Activated T-helper 1 cell treated with anti-CD3 and anti-CD28 coated beads, Interleukin-12 subunit alpha, Interleukin-12 subunit beta, Interleukin-2, Interleukin-4 antibody, amounts not matched to agents 30 ng/mL and 10 ng/mL and 1 ng/mL, durations not matched to agents 14 hours and 24 hours and 36 hours (primary cell): ENCODE measurements at regions not wholly inside any gene's neighbourhood (a gene's known extent, or its start where the extent isn't known, plus 50 kb on each side); places are given as distances from the start of the nearest gene placed in this dataset.
"Not testable (repeated sequence)": the region's sequence is repeated elsewhere in the genome, so short reads cannot be mapped to it uniquely, and the experiment has no call there.

Experiments
- DNase-seq: peaks from one replicate; pipeline ENCODE4 v3.0.0; 2021; ENCODE audit warnings: low spot score
- H3K27ac Mint-ChIP-seq: one replicate; pipeline ENCODE4 v1.8.0; 2021; ENCODE audit warnings: mild to moderate bottlenecking, mixed read lengths
- H3K27me3 Mint-ChIP-seq: one replicate; pipeline ENCODE4 v1.8.0; 2022; ENCODE audit warnings: mild to moderate bottlenecking, moderate library complexity, mixed read lengths; ENCODE audit not compliant: insufficient read depth
- H3K36me3 Mint-ChIP-seq: one replicate; pipeline ENCODE4 v1.8.0; 2021; ENCODE audit warnings: low read depth, mixed read lengths
- H3K4me1 Mint-ChIP-seq: one replicate; pipeline ENCODE4 v1.8.0; 2021; ENCODE audit warnings: low read depth, mixed read lengths
- H3K4me3 Mint-ChIP-seq: one replicate; pipeline ENCODE4 v1.8.0; 2021; ENCODE audit warnings: mild to moderate bottlenecking, moderate library complexity, mixed read lengths
- H3K9me3 Mint-ChIP-seq: one replicate; pipeline ENCODE4 v1.8.0; 2021; ENCODE audit warnings: mixed read lengths
- intact Hi-C: fragments of 100-400 bp; cut with micrococcal nuclease; formaldehyde crosslinking; loops from one replicate; pipeline ENCODE4 v1.15.1; 2024

- Mint-ChIP-seq H3K9me3 (peaks cover 8% of the 10 kb centered on the region), H3K36me3 (peaks cover 2% of the 10 kb centered on the region), H3K27me3 (no peaks in the 10 kb centered on the region), H3K27ac (no peak overlapping the region), H3K4me3 (no peak overlapping the region), H3K4me1 (no peaks in the 10 kb centered on the region)
- intact Hi-C loops: no loop called here
- no peak for DNase-seq
Measured at GRCh38 chr2:240259201-240259923, 118.9 kb upstream of the OTOS start.

GRCh38 chr2:240259924-240260529, 119.6 kb upstream of the OTOS start:
- intact Hi-C loops: no loop called here
- no peak overlapping the region for H3K4me3 Mint-ChIP-seq
- DNase-seq: no peak
- H3K27ac Mint-ChIP-seq: no peak overlapping the region
- no peaks in the 10 kb centered on the region for H3K4me1 Mint-ChIP-seq
- H3K9me3 Mint-ChIP-seq: peaks cover 8% of the 10 kb centered on the region
- peaks cover 1% of the 10 kb centered on the region for H3K27me3 Mint-ChIP-seq
- H3K36me3 Mint-ChIP-seq: peaks cover 2% of the 10 kb centered on the region

- H3K4me1 Mint-ChIP-seq: no peaks in the 10 kb centered on the region
- DNase-seq: no peak
- peaks cover 2% of the 10 kb centered on the region for H3K36me3 Mint-ChIP-seq
- H3K27me3 Mint-ChIP-seq: peaks cover 5% of the 10 kb centered on the region
- no peak overlapping the region for H3K4me3 Mint-ChIP-seq
- no peak overlapping the region for H3K27ac Mint-ChIP-seq
- intact Hi-C loops: no loop called here
- peaks cover 8% of the 10 kb centered on the region for H3K9me3 Mint-ChIP-seq
Measured at GRCh38 chr2:240260664-240261063, 120.2 kb upstream of the OTOS start.

GRCh38 chr2:240262578-240262977, 122.1 kb upstream of the OTOS start:
- H3K36me3 Mint-ChIP-seq, intact Hi-C loops, H3K27ac Mint-ChIP-seq, H3K27me3 Mint-ChIP-seq, H3K4me1 Mint-ChIP-seq, DNase-seq, H3K9me3 Mint-ChIP-seq, H3K4me3 Mint-ChIP-seq: not testable (repeated sequence)

GRCh38 chr2:240269380-240269779, 128.9 kb upstream of the OTOS start:
- intact Hi-C loops: no loop called here
- Mint-ChIP-seq H3K27me3 (peaks cover 10% of the 10 kb centered on the region), H3K4me1 (no peaks in the 10 kb centered on the region), H3K9me3 (peaks cover 12% of the 10 kb centered on the region), H3K36me3 (no peaks in the 10 kb centered on the region), H3K4me3 (no peak overlapping the region), H3K27ac (no peak overlapping the region)
- DNase-seq: no peak

GRCh38 chr2:240269886-240270285, 129.4 kb upstream of the OTOS start:
- H3K36me3 Mint-ChIP-seq: no peaks in the 10 kb centered on the region
- intact Hi-C loops: no loop called here
- no peaks in the 10 kb centered on the region for H3K4me1 Mint-ChIP-seq
- DNase-seq: no peak
- H3K27ac Mint-ChIP-seq: no peak overlapping the region
- peaks cover 12% of the 10 kb centered on the region for H3K9me3 Mint-ChIP-seq
- H3K4me3 Mint-ChIP-seq: no peak overlapping the region
- peaks cover 10% of the 10 kb centered on the region for H3K27me3 Mint-ChIP-seq

- Mint-ChIP-seq H3K4me1 (no peaks in the 10 kb centered on the region), H3K9me3 (peaks cover 12% of the 10 kb centered on the region), H3K36me3 (no peaks in the 10 kb centered on the region), H3K27me3 (peaks cover 5% of the 10 kb centered on the region), H3K4me3 (no peak overlapping the region), H3K27ac (no peak overlapping the region)
- intact Hi-C loops: no loop called here
- no peak for DNase-seq
Measured at GRCh38 chr2:240271716-240272341, 131.4 kb upstream of the OTOS start.

GRCh38 chr2:240275386-240275785, 134.9 kb upstream of the OTOS start:
- Mint-ChIP-seq H3K36me3 (no peaks in the 10 kb centered on the region), H3K27ac (no peak overlapping the region), H3K9me3 (peaks cover 12% of the 10 kb centered on the region), H3K4me3 (no peak overlapping the region), H3K4me1 (no peaks in the 10 kb centered on the region), H3K27me3 (peaks cover 9% of the 10 kb centered on the region)
- no peak for DNase-seq
- intact Hi-C loops: no loop called here

- no peak overlapping the region for H3K27ac Mint-ChIP-seq
- no peak overlapping the region for H3K4me3 Mint-ChIP-seq
- H3K9me3 Mint-ChIP-seq: peaks cover 7% of the 10 kb centered on the region
- intact Hi-C loops: no loop called here
- peaks cover 20% of the 10 kb centered on the region for H3K27me3 Mint-ChIP-seq
- no peak for DNase-seq
- H3K36me3 Mint-ChIP-seq: no peaks in the 10 kb centered on the region
- H3K4me1 Mint-ChIP-seq: no peaks in the 10 kb centered on the region
Measured at GRCh38 chr2:240277073-240277806, 136.8 kb upstream of the OTOS start.

- H3K27me3 Mint-ChIP-seq: peaks cover 25% of the 10 kb centered on the region
- no peaks in the 10 kb centered on the region for H3K36me3 Mint-ChIP-seq
- no peak overlapping the region for H3K4me3 Mint-ChIP-seq
- peaks cover 1% of the 10 kb centered on the region for H3K9me3 Mint-ChIP-seq
- DNase-seq: no peak
- intact Hi-C loops: no loop called here
- H3K27ac Mint-ChIP-seq: no peak overlapping the region
- H3K4me1 Mint-ChIP-seq: no peaks in the 10 kb centered on the region
Measured at GRCh38 chr2:240277807-240278522, 137.5 kb upstream of the OTOS start.

GRCh38 chr2:240278661-240279060, 138.2 kb upstream of the OTOS start:
- Mint-ChIP-seq H3K36me3 (no peaks in the 10 kb centered on the region), H3K4me3 (no peak overlapping the region), H3K27ac (no peak overlapping the region)

GRCh38 chr2:240280621-240281020, 140.2 kb upstream of the OTOS start:
- DNase-seq: no peak
- intact Hi-C loops: no loop called here
- no peak overlapping the region for H3K4me3 Mint-ChIP-seq
- H3K27ac Mint-ChIP-seq: no peak overlapping the region
- H3K4me1 Mint-ChIP-seq: no peaks in the 10 kb centered on the region
- H3K27me3 Mint-ChIP-seq: peaks cover 28% of the 10 kb centered on the region
- H3K9me3 Mint-ChIP-seq: peaks cover 4% of the 10 kb centered on the region
- no peaks in the 10 kb centered on the region for H3K36me3 Mint-ChIP-seq

More at GRCh38 chr2:240278661-240279060, 138.2 kb upstream of the OTOS start:
- intact Hi-C loops: no loop called here
- no peak for DNase-seq
- H3K4me1 Mint-ChIP-seq: no peaks in the 10 kb centered on the region
- H3K9me3 Mint-ChIP-seq: peaks cover 4% of the 10 kb centered on the region
- H3K27me3 Mint-ChIP-seq: peaks cover 28% of the 10 kb centered on the region
